ENCODE measurements at regions not wholly inside any gene's neighbourhood (a gene's known extent, or its start where the extent isn't known, plus 50 kb on each side); places are given as distances from the start of the nearest gene placed in this dataset.

- TF ChIP-seq RARB (CRISPR knock-in tag; IDR thresholded peaks at IDR 0.05), result no peak
- TF ChIP-seq PPARA (CRISPR knock-in tag; IDR thresholded peaks at IDR 0.05; ENCODE audit: borderline replicate concordance), result no peak
- TF ChIP-seq ZNF70 (CRISPR knock-in tag; IDR thresholded peaks at IDR 0.05), result no peak
- TF ChIP-seq PATZ1 (CRISPR knock-in tag; IDR thresholded peaks at IDR 0.05; ENCODE audit: borderline replicate concordance), result no peak
- no peak for TF ChIP-seq ZFP30 (CRISPR knock-in tag; IDR thresholded peaks at IDR 0.05)
- TF ChIP-seq CREB5 (CRISPR knock-in tag; IDR thresholded peaks at IDR 0.05; ENCODE audit: low read depth), result no peak
- TF ChIP-seq TOX (CRISPR knock-in tag; IDR thresholded peaks at IDR 0.05; ENCODE audit: borderline replicate concordance), result no peak
- no peak for TF ChIP-seq ESRRG (CRISPR knock-in tag; IDR thresholded peaks at IDR 0.05)
- TF ChIP-seq CSDC2 (CRISPR knock-in tag; IDR thresholded peaks at IDR 0.05), result no peak
- TF ChIP-seq ZNF8 (CRISPR knock-in tag; IDR thresholded peaks at IDR 0.05), result no peak
Observed at GRCh38 chr2:10196110-10196892, 73.8 kb downstream of the RRM2 start.

Measured in SK-N-SH treated with all-trans-retinoic acid at 6 μM for 48 hours (cell line).